Stimulated activated CD4-positive, alpha-beta T cell treated with anti-CD3 and anti-CD28 coated beads, Interleukin-2, amount 100 ng/mL, for 24 hours (primary cell): ENCODE measurements at regions not wholly inside any gene's neighbourhood (a gene's known extent, or its start where the extent isn't known, plus 50 kb on each side); places are given as distances from the start of the nearest gene placed in this dataset.
"Not testable (repeated sequence)": the region's sequence is repeated elsewhere in the genome, so short reads cannot be mapped to it uniquely, and the experiment has no call there.

Source experiments
- DNase-seq, 2 donors: peaks; one replicate each; pipeline ENCODE4 v3.0.0-alpha.2; 2020

DNA sequence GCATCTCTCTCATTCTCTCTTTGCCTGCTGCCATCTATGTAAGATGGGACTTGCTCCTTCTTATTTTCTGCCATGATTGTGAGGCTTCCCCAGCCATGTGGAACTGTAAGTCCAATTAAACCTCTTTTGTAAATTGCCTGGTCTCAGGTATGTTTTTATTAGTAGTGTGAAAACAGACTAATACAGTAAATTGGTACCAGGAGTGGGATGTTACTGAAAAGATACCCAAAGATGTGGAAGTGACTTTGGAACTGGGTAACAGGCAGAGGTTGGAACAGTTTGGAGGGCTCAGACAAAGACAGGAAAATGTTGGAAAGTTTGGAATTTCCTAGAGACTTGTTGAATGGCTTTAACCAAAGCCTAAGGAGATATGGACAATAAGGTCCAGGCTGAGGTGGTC, 503.1 kb upstream of the SOX9 start:
- not testable (repeated sequence) for DNase-seq

DNA sequence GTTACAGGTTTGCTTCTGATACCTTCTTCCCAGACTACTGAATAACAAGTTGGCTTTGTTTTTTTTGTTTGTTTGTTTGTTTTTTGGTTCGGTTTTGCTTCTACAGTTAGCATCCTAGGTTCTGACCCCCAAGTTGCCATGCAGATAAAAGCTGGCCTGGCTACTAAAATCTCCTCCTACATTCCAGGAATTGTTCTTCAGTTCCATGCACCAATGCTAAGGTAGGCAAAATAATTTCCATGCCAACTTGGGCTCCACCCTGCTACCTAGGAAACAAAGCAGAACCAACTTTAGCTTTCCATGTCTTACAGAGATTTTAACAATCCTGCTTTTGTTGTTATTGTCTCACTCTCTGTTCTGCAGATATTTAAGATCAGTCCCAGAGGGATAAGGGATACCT, 495.5 kb upstream of the SOX9 start:
- DNase-seq, result no peak

DNA sequence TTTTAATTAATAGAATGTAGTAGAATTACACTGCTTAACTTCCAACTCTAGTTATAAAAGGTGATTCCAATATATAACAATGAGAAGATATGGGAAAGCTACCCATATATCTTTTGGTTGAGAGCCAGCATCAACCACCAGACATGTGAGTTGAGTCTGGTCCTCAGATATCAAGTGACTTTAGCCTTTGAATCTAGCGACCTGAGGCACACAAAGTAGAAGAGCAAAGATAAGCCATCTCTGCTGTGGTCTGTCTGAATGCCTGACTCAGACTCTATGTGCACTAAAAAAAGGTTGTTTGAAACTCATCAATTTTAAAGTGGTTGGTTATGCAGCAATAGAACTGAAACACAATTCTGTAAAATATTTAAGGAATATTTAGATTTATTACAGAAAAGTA, 492.5 kb upstream of the SOX9 start:
- DNase-seq, result no peak

DNA sequence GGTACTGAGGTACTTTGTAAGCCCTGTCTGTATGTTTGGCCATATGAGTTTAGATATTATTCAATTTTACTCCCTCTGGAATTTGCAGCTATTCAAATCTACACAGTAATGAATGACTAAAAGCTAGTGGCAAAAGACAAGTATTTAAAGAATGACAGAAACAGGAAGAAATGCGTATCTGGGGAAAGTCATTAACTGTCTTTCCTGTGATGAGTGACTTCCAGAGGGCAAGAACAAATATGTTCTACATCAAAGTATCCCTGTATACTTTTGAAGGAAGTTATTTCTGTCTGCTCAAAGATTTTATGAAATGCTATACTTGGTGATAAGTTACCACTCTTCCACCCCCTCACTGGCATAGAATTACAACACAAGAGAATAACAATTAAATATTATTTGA, 489.3 kb upstream of the SOX9 start:
- no peak for DNase-seq

DNA sequence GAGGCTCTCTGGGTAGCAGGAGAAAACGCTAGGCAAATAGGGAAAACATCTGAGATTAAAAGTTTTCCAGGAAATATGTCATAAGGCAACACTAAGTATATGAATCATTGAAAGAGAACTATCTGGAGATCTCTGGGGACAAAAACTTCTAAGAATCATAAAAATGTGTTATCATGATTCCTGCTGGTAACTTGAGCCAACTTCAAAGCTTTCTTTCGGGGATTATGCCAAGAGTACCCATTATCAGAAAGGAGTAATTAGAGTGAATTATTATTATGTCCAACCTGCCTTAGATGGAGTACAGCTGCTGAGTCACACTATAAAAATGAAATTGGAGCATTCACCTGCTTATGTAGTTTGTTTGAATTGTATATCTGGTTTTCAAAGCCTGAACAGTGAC, 488.5 kb upstream of the SOX9 start:
- no peak for DNase-seq

DNA sequence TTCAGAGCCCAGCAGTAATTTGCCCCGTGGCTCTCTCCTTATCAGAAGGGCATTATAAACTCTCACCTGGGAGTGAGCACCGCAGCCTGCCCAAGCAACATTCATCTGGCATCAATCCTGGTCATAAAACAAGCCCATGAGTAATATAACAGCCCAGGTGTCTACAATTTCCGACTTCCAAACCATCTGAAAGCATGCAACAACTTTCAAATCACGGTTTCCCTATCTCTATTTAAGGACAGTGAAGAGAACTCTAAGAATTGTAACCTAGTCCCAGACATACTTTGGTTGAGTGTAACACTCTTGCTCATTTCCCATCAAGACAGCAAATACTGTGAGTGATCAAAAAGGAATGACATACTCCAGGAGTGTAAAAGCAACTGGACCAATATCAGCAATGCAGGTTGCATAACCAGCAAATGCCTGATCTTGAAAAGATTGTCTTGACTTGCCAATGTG, 487.4 kb upstream of the SOX9 start:
- no peak for DNase-seq

DNA sequence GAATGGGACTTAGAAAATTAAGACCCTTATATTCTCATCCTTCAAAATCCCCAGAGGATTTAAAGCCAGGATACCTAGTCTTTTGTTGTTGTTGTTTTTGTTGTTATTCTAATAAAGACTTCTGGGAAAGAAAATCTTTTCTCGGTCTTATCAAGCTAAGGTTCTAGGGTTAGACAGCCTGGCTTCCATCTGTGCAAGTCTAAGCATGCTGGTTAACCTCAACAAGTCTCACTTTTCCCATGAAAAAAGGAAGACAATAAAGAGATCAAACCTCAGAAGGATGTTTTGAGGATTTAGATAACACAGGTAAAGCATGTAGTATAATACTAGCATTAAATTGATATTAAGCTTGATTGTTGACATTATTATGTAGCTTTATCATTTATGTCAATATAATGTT, 486.4 kb upstream of the SOX9 start:
- DNase-seq, result no peak

DNA sequence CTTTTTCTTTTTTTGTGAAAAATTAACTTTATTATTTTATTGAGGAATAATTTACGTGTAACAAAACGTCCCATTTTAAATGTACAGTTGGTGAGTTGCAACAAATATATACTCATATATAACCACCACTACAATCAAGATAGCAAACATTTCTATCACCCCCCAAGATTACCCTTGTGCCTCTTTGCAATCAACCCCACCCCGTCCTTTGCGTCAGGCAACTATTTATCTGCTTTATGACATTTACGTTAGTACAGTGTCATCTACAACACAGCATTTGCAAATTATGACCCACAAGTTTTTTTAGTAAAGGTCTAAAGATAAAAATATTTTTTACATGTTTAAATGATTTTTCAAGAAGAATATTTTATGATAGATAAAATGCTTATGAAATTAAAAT, 485.6 kb upstream of the SOX9 start:
- no peak for DNase-seq

DNA sequence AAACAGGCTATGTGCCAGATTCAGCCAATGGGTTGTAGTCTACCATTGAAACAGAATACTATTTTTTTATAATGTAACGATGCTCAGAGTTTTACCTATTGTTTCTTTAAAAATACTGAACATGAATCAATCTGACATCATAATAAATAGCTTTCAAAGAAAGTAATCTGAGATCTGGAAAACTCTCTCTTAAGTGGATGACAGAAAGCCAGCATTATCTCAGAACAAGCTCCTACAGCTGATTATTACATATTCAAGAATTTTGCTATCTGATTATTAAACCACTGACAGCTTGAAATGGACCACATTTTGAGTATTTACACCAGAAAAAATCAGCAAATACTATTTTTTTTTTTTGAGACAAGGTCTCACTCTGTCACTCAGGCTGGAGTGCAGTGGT, 484.2 kb upstream of the SOX9 start:
- DNase-seq, result no peak

DNA sequence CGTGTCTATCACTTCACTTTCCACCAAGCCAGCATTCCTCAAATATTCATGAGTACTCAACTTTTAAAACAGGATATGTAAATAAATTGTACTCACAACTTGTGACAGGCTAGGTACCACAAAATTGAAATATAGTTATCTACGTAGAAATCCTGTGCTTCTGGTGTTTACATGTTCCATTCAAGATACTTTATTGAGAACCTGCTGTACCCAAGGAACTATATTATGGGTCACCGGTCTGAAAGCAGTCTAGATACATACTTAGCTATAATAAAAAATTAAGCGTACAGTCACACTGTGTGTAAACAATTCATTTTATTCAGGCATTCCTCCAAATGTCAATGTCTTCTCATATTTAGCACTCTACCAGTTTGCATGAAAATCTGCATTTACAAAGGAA, 482.2 kb upstream of the SOX9 start:
- no peak for DNase-seq

DNA sequence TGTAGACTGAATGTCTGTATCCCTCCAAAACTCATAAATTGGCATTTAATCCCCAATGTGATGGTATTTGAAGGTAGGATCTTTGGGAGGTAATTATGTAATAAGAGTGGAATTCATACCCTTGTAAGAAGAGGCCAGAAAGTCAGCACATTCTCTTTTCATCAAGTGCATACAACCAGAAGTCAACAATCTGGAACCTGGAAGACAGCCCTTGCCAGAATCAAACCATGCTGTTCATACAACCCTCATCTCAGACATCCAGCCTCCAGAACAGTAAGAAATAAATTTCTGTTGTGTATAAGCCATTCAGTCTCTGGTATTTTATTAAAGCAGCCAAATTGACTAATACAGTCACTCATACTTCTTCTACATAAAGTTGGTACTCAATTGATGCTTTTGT, 481.0 kb upstream of the SOX9 start:
- DNase-seq, result no peak

DNA sequence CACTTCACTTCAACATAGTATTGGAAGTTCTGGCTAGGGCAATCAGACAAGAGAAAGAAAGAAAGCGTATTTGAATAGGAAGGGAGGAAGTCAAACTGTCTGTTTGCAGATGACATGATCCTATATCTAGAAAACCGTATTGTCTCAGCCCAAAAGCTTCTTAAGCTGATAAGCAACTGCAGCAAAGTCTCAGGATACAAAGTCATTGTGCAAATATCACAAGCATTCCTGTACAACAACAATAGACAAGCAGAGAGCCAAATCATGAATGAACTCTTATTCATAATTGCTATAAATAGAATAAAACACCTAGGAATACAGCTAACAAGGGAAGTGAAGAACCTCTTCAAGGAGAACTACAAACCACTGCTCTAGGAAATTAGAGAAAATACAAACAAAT, 473.9 kb upstream of the SOX9 start:
- not testable (repeated sequence) for DNase-seq

DNA sequence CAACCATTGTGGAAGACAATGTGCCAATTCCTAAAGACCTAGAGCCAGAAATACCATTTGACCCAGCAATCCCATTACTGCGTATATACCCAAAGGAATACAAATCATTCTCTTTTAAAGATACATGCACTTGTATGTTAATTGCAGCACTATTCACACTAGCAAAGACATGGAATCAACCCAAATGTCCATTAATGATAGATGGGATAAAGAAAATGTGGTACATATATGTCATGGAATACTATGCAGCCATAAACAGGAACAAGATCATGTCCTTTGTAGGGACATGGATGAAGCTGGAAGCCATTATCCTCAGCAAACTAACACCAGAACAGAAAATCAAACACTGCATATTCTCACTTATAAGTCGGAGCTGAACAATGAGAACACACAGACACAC, 472.5 kb upstream of the SOX9 start:
- not testable (repeated sequence) for DNase-seq

DNA sequence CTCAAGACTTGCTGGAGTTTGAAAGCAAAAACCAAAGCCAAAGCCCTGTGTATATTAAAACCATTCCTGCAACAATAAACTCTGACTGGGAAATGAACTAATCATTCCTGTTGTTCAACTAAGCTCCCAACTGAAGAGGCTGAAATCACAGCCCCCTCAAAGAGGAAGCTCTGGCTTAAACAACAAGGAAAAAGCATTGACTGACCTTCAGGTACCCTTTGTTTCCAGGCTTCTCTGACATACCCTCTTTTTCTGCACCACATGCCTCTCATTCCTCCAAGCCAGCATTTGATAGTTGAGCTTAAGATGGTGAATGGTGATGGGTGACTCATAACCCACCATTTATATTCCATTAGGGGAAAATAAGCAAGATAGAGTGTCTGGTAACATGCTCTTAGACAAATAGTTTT, 470.9 kb upstream of the SOX9 start:
- no peak for DNase-seq

DNA sequence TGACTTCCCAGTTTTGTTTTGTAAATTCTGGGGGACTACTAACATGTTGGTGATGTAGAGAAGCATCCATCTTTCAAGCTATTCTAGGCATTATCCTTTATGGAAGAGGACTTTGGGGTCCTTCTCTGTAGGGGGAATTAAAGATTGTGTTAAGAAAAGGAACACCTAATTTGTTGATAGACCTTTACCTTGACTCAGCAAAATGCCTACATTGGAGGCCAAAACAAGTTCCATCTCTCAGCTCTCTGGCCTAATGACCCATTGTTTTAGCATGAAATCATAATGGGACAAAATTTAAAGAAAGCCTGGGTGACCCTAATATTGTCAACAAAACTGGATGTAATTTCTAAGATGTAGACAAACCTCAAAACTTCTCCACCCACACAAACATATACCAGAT, 465.3 kb upstream of the SOX9 start:
- DNase-seq, result no peak

DNA sequence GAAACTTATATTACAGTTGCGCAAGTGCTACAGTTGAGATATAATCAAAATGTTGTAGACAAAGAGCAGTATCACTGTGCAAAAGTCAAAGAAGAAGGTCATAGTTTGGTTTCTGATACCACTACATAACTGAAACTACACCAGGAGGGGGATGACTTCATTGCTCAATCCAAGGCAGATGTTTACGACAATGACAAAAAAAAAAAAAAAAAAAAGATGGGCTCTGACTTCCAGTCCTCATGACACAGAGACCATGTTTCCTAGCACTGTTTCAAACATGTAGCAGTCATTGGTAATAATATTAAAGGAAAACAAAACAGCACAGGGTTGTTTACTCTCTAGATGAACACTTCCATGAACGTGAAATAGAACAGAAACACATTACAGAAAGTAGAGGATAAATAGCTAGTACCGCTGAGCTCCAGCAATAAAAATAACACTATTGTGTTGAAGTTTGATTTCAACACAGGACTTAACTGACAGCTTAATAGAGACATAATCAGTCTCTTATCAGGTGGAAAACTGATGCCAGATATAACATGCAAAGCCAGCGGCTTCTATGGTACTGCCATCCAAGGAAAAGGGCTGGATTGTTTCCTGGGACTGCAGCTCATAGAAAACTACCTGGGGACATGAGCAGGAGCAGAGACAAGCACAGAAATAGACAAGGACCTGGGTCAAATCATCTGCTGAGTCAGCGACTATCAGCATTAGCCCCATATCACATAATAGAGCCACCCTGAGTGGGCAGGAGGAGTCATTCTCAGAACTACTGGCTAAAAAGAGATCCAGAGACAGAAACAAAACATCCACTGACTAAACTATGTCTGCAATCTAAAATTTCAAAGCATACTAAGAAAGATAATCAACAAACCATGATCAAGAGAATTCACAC, 463.6 kb upstream of the SOX9 start:
- DNase-seq, result no peak

DNA sequence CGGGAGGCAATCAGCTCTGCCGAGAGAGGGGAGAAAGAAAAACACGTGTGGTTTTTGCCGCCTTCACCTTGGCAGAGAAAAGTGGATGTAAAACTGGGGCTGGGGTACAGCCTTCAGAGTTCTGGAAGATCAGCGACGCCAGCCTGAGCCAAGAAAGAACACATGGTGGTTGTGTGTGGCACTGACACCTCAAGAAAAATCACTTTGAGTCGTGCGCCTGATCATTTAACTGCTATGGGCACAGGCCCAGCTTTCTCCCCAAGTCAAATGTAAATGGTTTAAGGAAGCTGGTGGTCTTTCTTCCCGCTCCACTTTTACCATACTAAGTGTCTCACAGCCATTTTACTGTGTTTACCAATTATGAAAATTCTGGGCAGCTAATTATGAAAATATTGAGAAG, 461.8 kb upstream of the SOX9 start:
- DNase-seq, result no peak

DNA sequence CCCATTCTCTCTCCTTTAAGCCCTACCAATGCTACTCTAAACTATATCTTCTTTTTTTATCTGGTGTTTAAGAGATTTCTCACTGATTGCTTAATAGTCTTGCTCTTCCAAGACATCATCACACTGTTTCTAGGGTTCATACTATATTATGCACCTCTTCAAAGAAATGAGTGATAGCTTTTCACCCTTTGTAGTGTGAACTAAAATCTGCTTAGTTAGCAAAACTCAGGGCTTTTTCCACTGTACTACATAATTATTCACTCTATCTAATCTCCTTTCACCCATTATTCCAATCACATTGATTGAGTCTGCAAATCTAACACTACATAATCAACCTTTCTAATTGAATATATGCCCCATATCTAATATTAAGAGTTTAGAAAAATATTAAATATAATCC, 456.0 kb upstream of the SOX9 start:
- DNase-seq, result no peak

DNA sequence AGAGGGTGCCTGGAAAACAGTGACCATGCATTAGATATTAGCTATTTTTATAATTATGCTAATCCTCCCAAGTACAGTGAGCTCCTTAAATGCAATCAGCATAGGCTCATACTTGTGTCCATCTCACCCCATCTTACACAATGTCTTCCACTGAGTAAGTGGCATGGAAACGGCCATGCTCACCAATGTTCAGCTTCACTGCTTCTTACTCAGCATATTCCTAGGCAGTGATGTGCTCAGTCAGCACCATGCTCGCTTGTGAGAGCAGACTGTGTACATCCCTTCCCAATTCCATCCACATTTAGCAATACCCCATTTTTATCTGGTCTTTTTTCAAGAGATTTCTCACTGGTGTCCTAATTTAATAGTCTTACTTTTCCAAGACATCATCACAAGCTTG, 454.8 kb upstream of the SOX9 start:
- DNase-seq, result no peak

DNA sequence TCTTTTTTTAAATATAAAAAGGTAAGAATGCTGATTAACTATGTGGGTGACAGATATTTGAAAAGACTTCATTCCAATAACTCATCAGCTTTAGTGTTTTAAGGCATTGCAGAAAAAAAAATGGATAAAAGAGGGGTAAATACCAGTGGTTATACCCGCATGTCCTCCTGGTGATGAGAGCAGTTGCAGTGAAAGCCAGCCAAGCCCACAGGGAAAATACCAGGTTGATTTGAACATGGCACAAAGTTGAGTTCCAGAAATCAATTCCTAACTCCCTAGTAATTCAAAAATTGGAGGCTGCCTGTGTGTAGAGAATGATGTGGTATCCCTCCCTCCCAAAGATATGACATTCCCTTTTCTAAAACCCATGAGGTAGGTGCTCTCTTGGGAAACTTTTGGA, 453.2 kb upstream of the SOX9 start:
- no peak for DNase-seq

DNA sequence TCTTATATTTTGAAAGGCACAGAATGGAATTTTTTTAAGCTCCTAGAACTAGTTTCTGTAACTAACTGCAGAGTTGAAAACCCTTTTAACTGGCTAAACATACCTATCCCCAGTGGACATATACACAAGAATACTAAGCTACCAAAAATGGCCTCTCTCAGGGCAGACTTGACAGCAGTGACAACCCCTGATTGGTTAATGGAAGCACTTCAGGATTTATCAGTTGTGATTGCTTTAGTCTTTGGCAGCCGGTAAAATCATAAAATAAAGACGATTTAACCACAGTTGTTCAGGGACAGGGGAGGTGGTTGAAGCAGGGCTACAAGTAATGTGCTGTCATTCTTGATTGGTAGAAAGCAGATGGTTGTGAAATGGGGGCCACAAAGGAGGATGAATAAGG, 452.0 kb upstream of the SOX9 start:
- DNase-seq, result no peak

DNA sequence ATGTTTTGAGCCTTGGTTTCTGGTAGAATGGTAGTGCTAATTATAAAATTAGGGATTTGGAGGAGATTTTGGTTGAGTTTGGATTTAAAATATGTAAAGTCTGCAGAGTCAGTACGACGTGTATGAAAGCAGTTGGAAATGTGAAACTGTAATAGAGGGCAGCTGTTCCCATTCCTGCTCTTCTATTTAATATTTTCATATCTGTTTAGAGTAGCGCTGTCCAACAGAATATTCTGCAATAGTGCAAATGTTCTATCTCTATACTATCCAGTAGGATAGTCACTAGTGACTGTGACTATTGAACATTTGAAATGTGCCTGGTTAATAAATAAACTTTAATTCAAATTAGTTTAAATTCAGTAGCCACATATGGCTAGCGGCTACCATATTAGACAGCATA, 443.4 kb upstream of the SOX9 start:
- DNase-seq, result no peak

DNA sequence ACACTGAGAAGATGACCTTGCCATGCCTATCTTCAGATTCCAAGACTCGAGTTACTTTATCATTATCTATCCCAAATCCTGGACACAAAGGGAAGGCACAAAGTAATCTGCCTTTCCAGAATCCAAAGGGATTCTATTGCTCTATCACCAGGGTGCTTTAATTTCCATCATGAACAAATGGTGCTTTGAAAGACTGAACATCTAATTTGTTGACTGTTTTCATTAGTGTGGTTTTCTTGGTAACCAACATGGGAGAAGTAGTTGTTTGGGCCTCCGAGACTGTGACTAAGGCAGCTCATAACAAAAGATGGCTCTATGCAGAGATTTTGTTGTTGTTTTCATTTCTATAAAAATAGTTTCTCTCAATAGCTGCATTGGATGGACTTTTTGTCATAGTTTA, 441.0 kb upstream of the SOX9 start:
- no peak for DNase-seq

DNA sequence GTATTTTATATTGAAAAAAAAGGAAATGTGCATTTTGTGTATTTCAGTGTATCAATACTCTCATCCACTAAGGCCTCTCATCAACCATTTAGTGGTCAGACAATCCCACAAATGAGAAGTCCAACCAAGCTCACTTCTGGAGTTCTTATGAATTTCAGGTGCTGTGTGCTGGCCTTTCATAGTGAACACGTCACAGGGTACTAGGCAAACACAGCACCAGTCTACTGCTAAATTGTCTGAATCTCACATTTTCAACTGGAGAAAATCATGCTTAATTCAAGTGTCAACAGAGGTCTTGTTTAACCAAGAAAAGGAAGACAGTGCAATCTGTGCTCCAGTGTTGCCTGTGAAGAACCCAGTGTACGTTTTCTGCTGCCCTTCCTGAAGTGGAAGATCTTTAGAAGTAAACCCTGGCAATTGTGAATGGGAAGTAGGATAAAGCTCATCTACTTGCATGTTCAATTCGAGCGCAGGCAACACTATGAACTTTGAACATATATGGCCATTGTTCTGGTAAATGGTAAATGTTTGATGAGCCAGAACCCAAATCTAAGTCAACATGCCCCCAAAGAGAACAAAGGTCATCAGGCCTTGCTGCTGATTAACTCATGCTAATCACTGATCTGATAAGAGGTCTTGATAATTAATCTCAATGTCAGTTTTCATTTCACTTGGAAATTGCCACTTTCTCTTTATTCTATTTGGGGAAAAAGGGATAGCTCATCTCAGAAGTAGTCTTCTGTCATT, 439.2 kb upstream of the SOX9 start:
- no peak for DNase-seq

DNA sequence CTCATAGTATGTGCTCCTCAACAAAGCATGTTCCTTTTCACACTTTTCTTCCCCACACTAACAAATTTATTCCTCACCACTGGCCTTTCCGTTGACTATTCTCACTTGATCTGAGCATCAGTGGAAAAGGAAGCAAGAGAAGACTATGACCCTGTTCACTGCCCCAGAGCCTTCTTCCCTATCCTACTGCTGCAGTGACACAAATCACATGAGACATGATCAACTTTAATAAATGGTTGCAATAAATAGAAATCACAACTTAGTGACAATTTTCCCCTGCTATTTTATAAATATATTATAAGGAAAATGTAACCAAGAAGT, 438.7 kb upstream of the SOX9 start:
- DNase-seq, result no peak
